Thyroid gland (tissue), 4 donors: ENCODE measurements at regions not wholly inside any gene's neighbourhood (a gene's known extent, or its start where the extent isn't known, plus 50 kb on each side); places are given as distances from the start of the nearest gene placed in this dataset.
"Not testable (repeated sequence)": the region's sequence is repeated elsewhere in the genome, so short reads cannot be mapped to it uniquely, and the experiment has no call there.

Experiments
- DNase-seq, 2 donors: peaks; one replicate each; pipeline ENCODE4 v3.0.0-alpha.2; 2019
- H3K27ac ChIP-seq, 3 donors: fragments of 200-600 bp; sonication (generic); 1 replicate in 2 of 3; 2 replicates in 1 of 3; pipeline ENCODE4 v1.5.1; 2016 to 2019; ENCODE audit warnings: mild to moderate bottlenecking in 1 of 3, moderate library complexity in 1 of 3
- H3K27me3 ChIP-seq: fragments of 200-600 bp; sonication (generic); one replicate; pipeline ENCODE4 v1.5.1; 2019
- H3K36me3 ChIP-seq, 2 donors: fragments of 200-600 bp; sonication (generic); one replicate each; pipeline ENCODE4 v1.5.1; 2016 to 2019
- H3K4me1 ChIP-seq, 2 donors: fragments of 200-600 bp; sonication (generic); one replicate each; pipeline ENCODE4 v1.5.1; 2017 to 2019
- H3K4me3 ChIP-seq, 3 donors: fragments of 200-600 bp; sonication (generic); replicated peaks in 1 of 3; 1 replicate in 2 of 3; 2 replicates in 1 of 3; pipeline ENCODE4 v1.5.1; 2016; ENCODE audit warnings: mild to moderate bottlenecking in 1 of 3
- H3K9me3 ChIP-seq: fragments of 200-600 bp; sonication (generic); one replicate; pipeline ENCODE4 v1.5.1; 2017
- POLR2A ChIP-seq, 2 donors: fragments of 450-650 bp; IDR thresholded peaks; one replicate each; pipeline ENCODE4 v1.6.1; 2017; ENCODE audit warnings: antibody characterized with exemption in 2 of 2, mild to moderate bottlenecking in 2 of 2, moderate library complexity in 1 of 2
- WGBS, 2 donors: methylation state at CpG; one replicate each; pipeline ENCODE4 v1.1.5; 2017; 5-methylcytosine and 5-hydroxymethylcytosine counted together
- intact Hi-C: fragments of 100-400 bp; cut with DNase I; formaldehyde crosslinking; loops from one replicate; pipeline ENCODE4 v1.15.1; 2023
- TF ChIP-seq, protein P1 (sequence below), 6 experiments: fragments of 200-600 bp in 3 of 6; fragments of 450-650 bp in 3 of 6; sonication (generic) in 3 of 6; IDR thresholded peaks; one replicate each; pipeline ENCODE4 v1.5.1; 2016 to 2019; ENCODE audit warnings: antibody characterized with exemption in 6 of 6, mild to moderate bottlenecking in 2 of 6, inconsistent platforms in 1 of 6, moderate library complexity in 1 of 6

DNA sequence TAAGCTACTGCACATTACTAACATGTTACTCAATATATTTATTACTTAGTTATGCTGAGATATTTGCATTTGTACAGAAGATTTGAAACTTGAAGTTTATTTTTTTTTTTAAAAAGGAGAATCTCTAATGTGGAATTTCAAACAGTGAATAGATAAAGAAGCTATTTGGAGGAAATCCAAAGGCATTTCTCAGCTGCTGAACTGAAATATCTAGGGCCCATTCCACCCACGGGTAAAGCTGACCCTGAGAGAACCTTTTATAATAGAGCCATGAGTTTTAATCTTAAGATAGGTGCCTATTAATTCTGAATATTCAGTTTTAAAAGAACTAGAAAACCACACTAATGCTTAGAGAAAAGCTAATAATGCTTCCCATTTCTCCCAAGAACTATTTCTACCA, 225.4 kb upstream of the CAND1 start:
- intact Hi-C loops = no loop called here

DNA sequence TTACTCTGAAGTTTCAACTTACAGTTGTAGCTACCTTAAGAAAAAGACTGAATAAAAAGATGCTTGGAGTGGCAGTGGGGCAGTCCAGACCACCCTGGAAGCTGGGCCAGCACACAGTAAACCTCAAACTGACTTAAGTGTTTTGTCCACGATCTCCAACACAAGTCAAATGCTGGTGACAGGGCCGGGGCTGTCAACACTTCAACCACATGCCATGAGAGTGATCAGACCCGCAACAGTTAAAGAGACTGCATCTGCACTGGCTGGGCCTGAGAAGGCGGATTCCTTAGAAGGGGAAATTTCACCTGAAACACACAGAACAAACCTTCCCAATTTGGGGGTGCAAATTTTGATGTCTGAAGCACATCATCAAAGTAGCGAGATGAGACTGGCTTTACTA, 223.5 kb upstream of the CAND1 start:
- TF ChIP-seq POLR2A (IDR thresholded peaks at IDR 0.05) = no peak
- TF ChIP-seq, protein P1, sequence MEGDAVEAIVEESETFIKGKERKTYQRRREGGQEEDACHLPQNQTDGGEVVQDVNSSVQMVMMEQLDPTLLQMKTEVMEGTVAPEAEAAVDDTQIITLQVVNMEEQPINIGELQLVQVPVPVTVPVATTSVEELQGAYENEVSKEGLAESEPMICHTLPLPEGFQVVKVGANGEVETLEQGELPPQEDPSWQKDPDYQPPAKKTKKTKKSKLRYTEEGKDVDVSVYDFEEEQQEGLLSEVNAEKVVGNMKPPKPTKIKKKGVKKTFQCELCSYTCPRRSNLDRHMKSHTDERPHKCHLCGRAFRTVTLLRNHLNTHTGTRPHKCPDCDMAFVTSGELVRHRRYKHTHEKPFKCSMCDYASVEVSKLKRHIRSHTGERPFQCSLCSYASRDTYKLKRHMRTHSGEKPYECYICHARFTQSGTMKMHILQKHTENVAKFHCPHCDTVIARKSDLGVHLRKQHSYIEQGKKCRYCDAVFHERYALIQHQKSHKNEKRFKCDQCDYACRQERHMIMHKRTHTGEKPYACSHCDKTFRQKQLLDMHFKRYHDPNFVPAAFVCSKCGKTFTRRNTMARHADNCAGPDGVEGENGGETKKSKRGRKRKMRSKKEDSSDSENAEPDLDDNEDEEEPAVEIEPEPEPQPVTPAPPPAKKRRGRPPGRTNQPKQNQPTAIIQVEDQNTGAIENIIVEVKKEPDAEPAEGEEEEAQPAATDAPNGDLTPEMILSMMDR (IDR thresholded peaks at IDR 0.05) = no peak
- no peak for DNase-seq
- Histone ChIP-seq H3K4me1 (peaks cover 1 to 2% of the 10 kb centered on the region in 2 donors), H3K4me3 (no peak overlapping the region), H3K27me3 (no peaks in the 10 kb centered on the region), H3K9me3 (no peaks in the 10 kb centered on the region), H3K27ac (no peak overlapping the region), H3K36me3 (no peaks in the 10 kb centered on the region)
- intact Hi-C loops = no loop called here
- WGBS, 2 donors = 77 to 80% methylated on average over 5 of the region's 5 CpGs

More for the DNA sequence above, 225.4 kb upstream of the CAND1 start:
- Histone ChIP-seq H3K36me3 (no peaks in the 10 kb centered on the region), H3K9me3 (no peaks in the 10 kb centered on the region), H3K27ac (no peak overlapping the region), H3K4me3 (no peak overlapping the region), H3K4me1 (peaks cover 17 to 20% of the 10 kb centered on the region in 2 donors), H3K27me3 (no peaks in the 10 kb centered on the region)
- DNase-seq = no peak
- TF ChIP-seq, protein P1 (IDR thresholded peaks at IDR 0.05) = no peak
- WGBS, 2 donors = 59 to 67% methylated on average over 1 of the region's 1 CpG

DNA sequence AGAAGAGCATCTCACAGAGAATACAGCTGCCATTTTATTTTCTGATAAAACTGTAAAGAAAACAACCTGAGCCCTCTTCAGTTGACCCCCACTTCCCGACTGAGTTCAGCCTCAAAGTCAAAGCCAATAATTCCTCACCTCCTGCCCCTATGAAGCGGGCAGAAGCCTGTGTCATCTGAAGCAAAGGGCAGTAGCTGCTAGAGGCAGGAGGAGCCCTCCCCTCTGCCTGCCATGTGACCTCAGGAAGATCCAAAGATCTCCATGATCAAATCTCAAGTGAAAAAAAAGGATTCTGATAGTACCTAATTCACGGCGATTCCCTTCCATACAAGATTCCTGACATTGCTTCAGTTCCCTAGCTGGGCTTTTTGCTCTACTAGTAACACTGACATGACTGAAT, 223.1 kb upstream of the CAND1 start:
- Histone ChIP-seq H3K27ac (no peak overlapping the region), H3K4me3 (no peak overlapping the region), H3K27me3 (no peaks in the 10 kb centered on the region), H3K36me3 (no peaks in the 10 kb centered on the region), H3K4me1 (no peaks in the 10 kb centered on the region), H3K9me3 (no peaks in the 10 kb centered on the region)
- intact Hi-C loops = no loop called here
- no peak for DNase-seq
- TF ChIP-seq POLR2A (IDR thresholded peaks at IDR 0.05) = no peak
- TF ChIP-seq, protein P1 (IDR thresholded peaks at IDR 0.05) = no peak
- 78 to 79% methylated on average over 4 of the region's 4 CpGs for WGBS, 2 donors

GRCh38 chr12:67047634-67048033, 221.5 kb upstream of the CAND1 start:
- no peak for TF ChIP-seq POLR2A (IDR thresholded peaks at IDR 0.05)
- TF ChIP-seq, protein P1 (IDR thresholded peaks at IDR 0.05) = no peak
- Histone ChIP-seq H3K36me3 (no peaks in the 10 kb centered on the region), H3K4me1 (no peaks in the 10 kb centered on the region), H3K27ac (no peak overlapping the region), H3K27me3 (no peaks in the 10 kb centered on the region), H3K9me3 (no peaks in the 10 kb centered on the region), H3K4me3 (no peak overlapping the region)
- intact Hi-C loops = no loop called here
- no peak for DNase-seq
- WGBS, 2 donors = 89% methylated on average over 2 of the region's 2 CpGs

GRCh38 chr12:67048371-67048770, 220.8 kb upstream of the CAND1 start:
- intact Hi-C loops = no loop called here
- Histone ChIP-seq H3K9me3 (no peaks in the 10 kb centered on the region), H3K27ac (no peak overlapping the region), H3K4me1 (no peaks in the 10 kb centered on the region), H3K27me3 (no peaks in the 10 kb centered on the region), H3K36me3 (no peaks in the 10 kb centered on the region), H3K4me3 (no peak overlapping the region)
- no peak for TF ChIP-seq POLR2A (IDR thresholded peaks at IDR 0.05)
- TF ChIP-seq, protein P1 (IDR thresholded peaks at IDR 0.05) = no peak
- DNase-seq = no peak
- WGBS, 2 donors = 89 to 95% methylated on average over 5 of the region's 5 CpGs

DNA sequence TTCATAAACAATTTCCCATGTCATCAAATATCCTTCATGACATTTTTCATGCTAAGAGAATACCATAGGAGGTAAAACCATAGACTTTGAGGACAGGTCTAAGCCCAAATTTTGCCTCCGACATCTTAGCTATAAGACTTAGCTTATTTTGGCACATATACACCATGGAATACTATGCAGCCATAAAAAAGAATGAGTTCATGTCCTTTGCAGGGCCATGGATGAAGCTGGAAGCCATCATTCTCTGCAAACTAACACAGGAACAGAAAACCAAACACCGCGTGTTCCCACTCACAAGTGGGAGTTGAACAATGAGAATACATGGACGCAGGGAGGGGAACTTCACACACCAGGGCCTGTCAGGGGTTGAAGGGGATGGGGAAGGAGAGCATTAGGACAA, 220.0 kb upstream of the CAND1 start:
- DNase-seq, H3K4me3 ChIP-seq, intact Hi-C loops, H3K27me3 ChIP-seq, H3K36me3 ChIP-seq, H3K27ac ChIP-seq, H3K9me3 ChIP-seq, H3K4me1 ChIP-seq: not testable (repeated sequence)
- 73 to 74% methylated on average over 4 of the region's 4 CpGs for WGBS, 2 donors
